Upper lobe of left lung (tissue), 4 donors: ENCODE measurements at regions not wholly inside any gene's neighbourhood (a gene's known extent, or its start where the extent isn't known, plus 50 kb on each side); places are given as distances from the start of the nearest gene placed in this dataset.

Experiments used
- POLR2A ChIP-seq, 4 donors: fragments of 450-650 bp; IDR thresholded peaks; one replicate each; pipeline ENCODE4 v1.5.1; 2016 to 2017; ENCODE audit warnings: antibody characterized with exemption in 4 of 4, mild to moderate bottlenecking in 2 of 4
- POLR2AphosphoS5 ChIP-seq, 2 donors: sonication (generic); formaldehyde crosslinking; IDR thresholded peaks; one replicate each; pipeline ENCODE4 v1.5.1; 2017; ENCODE audit warnings: antibody characterized with exemption in 2 of 2
- TF ChIP-seq, protein P1 (sequence below), 6 experiments: fragments of 450-650 bp in 4 of 6; fragments of 200-600 bp in 2 of 6; sonication (generic) in 2 of 6; IDR thresholded peaks; one replicate each; pipeline ENCODE4 v1.5.1; 2016 to 2019; ENCODE audit warnings: antibody characterized with exemption in 6 of 6

DNA sequence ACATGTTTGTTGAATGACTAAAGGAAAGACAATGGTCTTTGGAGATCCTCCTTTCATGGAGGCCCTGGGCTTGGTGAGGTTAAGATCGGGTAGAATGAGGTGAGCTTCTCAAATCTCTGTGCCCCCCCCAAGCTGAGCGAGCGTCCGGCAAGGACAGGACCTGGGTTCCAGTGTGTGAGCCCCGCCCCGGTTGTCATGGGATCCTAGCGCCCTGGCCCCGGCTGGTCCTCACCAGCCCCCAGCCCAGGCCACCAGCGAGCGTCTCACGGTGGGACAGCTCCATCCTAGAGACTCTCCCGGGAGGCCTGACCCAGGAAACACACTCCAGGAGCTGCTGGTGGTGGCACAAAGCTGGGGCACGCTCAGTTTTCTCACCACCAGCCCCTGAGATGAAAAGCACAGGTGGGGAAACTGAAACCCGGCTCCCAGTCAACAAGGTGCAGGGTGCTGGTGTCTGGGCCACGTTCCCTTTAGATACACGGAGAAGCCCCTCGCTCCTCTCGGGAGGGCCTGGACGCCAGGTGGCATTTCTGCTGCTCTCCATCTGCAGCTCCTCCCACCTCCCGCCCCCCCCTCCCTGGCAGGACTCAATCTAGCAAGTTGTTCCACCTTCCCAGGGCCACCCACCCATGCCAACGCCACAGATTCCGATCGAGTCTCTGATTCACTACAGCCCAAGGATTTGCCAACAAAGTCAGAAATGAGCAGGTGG lies 131.3 kb upstream of the PPP1R26 start:
- TF ChIP-seq POLR2AphosphoS5 (IDR thresholded peaks at IDR 0.05) (no peak), POLR2A (IDR thresholded peaks at IDR 0.05) (no peak)
- TF ChIP-seq, protein P1, sequence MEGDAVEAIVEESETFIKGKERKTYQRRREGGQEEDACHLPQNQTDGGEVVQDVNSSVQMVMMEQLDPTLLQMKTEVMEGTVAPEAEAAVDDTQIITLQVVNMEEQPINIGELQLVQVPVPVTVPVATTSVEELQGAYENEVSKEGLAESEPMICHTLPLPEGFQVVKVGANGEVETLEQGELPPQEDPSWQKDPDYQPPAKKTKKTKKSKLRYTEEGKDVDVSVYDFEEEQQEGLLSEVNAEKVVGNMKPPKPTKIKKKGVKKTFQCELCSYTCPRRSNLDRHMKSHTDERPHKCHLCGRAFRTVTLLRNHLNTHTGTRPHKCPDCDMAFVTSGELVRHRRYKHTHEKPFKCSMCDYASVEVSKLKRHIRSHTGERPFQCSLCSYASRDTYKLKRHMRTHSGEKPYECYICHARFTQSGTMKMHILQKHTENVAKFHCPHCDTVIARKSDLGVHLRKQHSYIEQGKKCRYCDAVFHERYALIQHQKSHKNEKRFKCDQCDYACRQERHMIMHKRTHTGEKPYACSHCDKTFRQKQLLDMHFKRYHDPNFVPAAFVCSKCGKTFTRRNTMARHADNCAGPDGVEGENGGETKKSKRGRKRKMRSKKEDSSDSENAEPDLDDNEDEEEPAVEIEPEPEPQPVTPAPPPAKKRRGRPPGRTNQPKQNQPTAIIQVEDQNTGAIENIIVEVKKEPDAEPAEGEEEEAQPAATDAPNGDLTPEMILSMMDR (IDR thresholded peaks at IDR 0.05) = no peak
